GM13976 (cell line): ENCODE measurements at regions not wholly inside any gene's neighbourhood (a gene's known extent, or its start where the extent isn't known, plus 50 kb on each side); places are given as distances from the start of the nearest gene placed in this dataset.

ENCODE experiments used
- DNase-seq: peaks from one replicate; pipeline ENCODE4 v3.0.0; 2012; ENCODE audit warnings: low spot score
- CTCF ChIP-seq: IDR thresholded peaks from 2 replicates; pipeline ENCODE4 v1.5.1; 2012; ENCODE audit warnings: borderline replicate concordance, mild to moderate bottlenecking; ENCODE audit not compliant: insufficient read depth; ENCODE audit errors: extremely low read depth, missing control alignments, control extremely low read depth
- in situ Hi-C: fragments of 300-500 bp; cut with MboI; formaldehyde crosslinking; loops from one replicate; pipeline ENCODE4 v1.12.0; 2022; ENCODE audit warnings: low sequenced_read_pairs, mixed read lengths, inconsistent platforms; ENCODE audit not compliant: unreplicated experiment

- TF ChIP-seq CTCF = no peak
- in situ Hi-C loops = no loop called here
- DNase-seq = no peak
Observed at GRCh38 chr14:22155571-22155970, 433.5 kb downstream of the DAD1 start.

- in situ Hi-C loops = no loop called here
Observed at GRCh38 chr14:22152903-22153302, 436.1 kb downstream of the DAD1 start.

GRCh38 chr14:22152161-22152870, 436.7 kb downstream of the DAD1 start:
- in situ Hi-C loops = no loop called here
- TF ChIP-seq CTCF = no peak
- DNase-seq = no peak

More at GRCh38 chr14:22152903-22153302, 436.1 kb downstream of the DAD1 start:
- DNase-seq = no peak
- TF ChIP-seq CTCF = no peak

GRCh38 chr14:22151121-22151520, 437.9 kb downstream of the DAD1 start:
- no peak for DNase-seq
- TF ChIP-seq CTCF = no peak
- in situ Hi-C loops = no loop called here

GRCh38 chr14:22149058-22149457, 440.0 kb downstream of the DAD1 start:
- no peak for TF ChIP-seq CTCF
- in situ Hi-C loops = no loop called here
- DNase-seq = no peak

- DNase-seq = no peak
- in situ Hi-C loops = no loop called here
- TF ChIP-seq CTCF = no peak
Observed at GRCh38 chr14:22147716-22148115, 441.3 kb downstream of the DAD1 start.
